ENCODE measurements at regions not wholly inside any gene's neighbourhood (a gene's known extent, or its start where the extent isn't known, plus 50 kb on each side); places are given as distances from the start of the nearest gene placed in this dataset.

- DNase-seq: no peak
Measured at GRCh38 chr7:148472406-148472805, 118.2 kb upstream of the C7orf33 start.

- no peak for DNase-seq
Measured at GRCh38 chr7:148473703-148474480, 116.7 kb upstream of the C7orf33 start.

GRCh38 chr7:148474481-148475025 is 116.0 kb upstream of the C7orf33 start:
- DNase-seq: no peak

GRCh38 chr7:148478551-148478950 is 112.0 kb upstream of the C7orf33 start:
- DNase-seq: no peak

- no peak for DNase-seq
Measured at GRCh38 chr7:148480479-148481146, 110.0 kb upstream of the C7orf33 start.

GRCh38 chr7:148481147-148481526 is 109.4 kb upstream of the C7orf33 start:
- no peak for DNase-seq

- no peak for DNase-seq
Measured at GRCh38 chr7:148481971-148482626, 108.5 kb upstream of the C7orf33 start.

GRCh38 chr7:148483515-148484308 is 106.9 kb upstream of the C7orf33 start:
- DNase-seq: no peak

GRCh38 chr7:148484486-148484885 is 106.1 kb upstream of the C7orf33 start:
- DNase-seq: no peak

- no peak for DNase-seq
Measured at GRCh38 chr7:148485618-148486017, 104.9 kb upstream of the C7orf33 start.

- DNase-seq: no peak
Measured at GRCh38 chr7:148486937-148487336, 103.6 kb upstream of the C7orf33 start.

GRCh38 chr7:148487912-148488311 is 102.7 kb upstream of the C7orf33 start:
- no peak for DNase-seq

GRCh38 chr7:148489678-148490077 is 100.9 kb upstream of the C7orf33 start:
- no peak for DNase-seq

- no peak for DNase-seq
Measured at GRCh38 chr7:148492157-148492860, 98.3 kb upstream of the C7orf33 start.

- no peak for DNase-seq
Measured at GRCh38 chr7:148495605-148496004, 95.0 kb upstream of the C7orf33 start.

GRCh38 chr7:148500978-148501377 is 89.6 kb upstream of the C7orf33 start:
- DNase-seq: no peak

- no peak for DNase-seq
Measured at GRCh38 chr7:148503900-148504487, 86.6 kb upstream of the C7orf33 start.

- DNase-seq: no peak
Measured at GRCh38 chr7:148505645-148506375, 84.8 kb upstream of the C7orf33 start.

GRCh38 chr7:148507064-148507573 is 83.4 kb upstream of the C7orf33 start:
- DNase-seq: peak; percentile 8

GRCh38 chr7:148507787-148508186 is 82.8 kb upstream of the C7orf33 start:
- peak; percentile 17 for DNase-seq

GRCh38 chr7:148514236-148514635 is 76.3 kb upstream of the C7orf33 start:
- no peak for DNase-seq
